ENCODE measurements at regions not wholly inside any gene's neighbourhood (a gene's known extent, or its start where the extent isn't known, plus 50 kb on each side); places are given as distances from the start of the nearest gene placed in this dataset.
"Not testable (repeated sequence)": the region's sequence is repeated elsewhere in the genome, so short reads cannot be mapped to it uniquely, and the experiment has no call there.

DNA sequence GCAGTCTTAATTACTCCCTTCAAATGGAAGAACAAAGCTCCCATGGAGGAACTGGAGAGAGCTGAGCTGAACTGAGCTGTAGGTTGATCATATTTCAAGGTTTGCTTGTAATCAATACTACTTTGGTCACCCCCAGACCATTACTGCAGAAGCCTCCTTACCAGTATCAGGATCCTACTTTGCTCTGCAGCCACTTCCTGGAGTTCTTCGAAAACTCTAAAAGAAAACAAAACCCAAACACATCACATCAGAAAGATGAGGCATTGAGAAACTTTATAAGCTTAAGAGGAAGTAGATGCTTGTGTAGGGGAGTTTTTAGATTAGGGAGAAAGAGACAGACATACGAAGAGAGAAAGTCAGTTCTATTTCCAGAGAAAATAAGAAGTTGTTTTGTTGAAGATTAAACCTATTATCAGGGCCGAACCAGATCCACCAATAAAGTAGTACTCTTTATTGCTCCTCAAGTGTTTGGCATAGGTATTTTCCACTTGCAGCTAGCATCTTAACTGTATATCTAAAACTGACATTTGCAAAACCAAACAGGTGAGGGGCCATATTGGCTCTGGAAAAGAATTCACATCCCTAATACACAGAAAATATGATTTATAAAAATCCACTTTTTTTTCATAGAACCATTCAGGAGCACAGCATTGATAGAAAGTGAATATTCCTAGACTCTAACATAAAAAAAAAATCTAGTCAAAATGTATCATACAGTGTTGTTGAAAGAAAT, 166.9 kb upstream of the KLF7 start:
- DNase-seq = no peak

DNA sequence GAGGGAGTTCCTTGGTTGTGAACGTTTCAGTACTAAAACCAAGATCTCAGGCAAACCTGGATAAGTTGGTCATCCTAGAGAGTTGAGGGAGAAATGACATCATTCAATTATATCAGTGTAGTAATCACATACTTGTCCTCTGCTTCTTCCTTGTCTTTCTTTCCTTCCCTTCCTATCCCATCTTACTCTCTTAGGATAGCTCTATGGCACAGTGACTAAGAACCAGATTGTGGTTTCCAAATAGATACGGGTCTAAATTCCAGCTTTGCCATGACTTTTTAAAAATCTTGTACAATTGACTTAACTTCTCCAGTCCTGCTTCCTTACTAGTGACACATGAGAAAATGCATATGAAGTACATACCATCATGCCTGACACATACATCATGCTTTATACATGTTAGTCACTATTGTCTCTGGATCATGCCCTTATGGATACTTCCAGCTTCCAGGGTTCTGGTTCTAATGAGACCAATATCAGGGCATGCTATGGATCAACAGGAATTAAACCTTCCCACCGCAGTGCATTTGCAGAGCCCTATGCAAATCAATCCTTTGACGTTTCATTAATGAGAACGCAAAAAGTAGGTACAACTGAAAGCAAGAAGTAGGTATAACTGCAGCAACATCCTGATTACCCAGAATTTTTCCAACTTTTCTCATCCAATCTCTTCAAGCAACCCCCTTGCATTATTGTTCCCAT, 168.0 kb upstream of the KLF7 start:
- DNase-seq = no peak

DNA sequence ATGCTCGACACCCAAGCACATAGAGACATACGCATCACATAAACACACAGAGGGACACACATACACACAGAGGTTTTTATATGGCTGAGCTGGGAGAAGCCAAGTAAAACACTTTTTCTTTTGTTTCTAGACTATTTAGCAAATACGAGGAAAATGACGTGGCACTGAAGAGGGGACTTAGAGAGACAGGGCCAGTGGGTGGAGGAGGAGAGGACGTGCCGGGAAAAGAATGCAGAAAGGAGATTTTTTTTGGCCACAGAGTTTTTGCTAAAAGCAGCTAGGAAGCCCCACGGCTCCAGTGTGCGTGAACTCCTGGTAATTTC, 168.5 kb upstream of the KLF7 start:
- DNase-seq = no peak

DNA sequence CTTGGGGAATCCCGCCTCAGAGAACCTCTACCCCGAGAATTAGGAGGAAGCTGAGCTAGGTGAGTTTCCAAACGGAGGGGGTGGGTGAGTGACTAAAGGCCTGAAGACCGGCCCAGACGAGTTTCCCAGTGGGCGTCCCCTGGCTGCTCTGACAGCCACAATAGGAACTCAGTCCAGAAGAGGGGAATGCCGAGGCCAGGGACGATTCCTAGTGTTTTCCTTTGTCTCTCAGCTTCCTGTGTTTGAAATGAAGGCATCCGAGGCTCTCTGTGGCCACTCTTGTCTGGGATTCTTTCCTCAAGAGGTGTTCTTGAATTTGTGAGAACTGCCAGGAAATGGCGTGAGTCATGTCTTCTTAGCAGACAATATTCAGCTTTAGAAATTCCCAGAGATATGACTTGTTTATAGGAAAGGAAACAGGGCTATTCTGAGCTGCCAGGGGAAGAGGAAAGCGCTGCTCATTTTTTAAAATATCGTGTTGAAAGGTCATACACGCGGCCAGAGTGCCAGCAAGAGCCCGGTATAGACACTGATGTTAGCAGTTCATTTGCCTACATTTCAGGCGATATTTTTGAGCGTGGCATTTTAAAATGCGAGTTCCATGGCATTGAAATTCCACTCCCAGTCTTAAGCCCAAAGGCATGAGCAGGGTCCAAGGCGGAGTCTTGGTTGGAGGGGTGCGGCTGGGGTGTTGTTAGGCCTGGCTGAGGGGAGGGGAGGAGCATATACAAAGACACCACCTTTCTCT, 169.1 kb upstream of the KLF7 start:
- DNase-seq = no peak

DNA sequence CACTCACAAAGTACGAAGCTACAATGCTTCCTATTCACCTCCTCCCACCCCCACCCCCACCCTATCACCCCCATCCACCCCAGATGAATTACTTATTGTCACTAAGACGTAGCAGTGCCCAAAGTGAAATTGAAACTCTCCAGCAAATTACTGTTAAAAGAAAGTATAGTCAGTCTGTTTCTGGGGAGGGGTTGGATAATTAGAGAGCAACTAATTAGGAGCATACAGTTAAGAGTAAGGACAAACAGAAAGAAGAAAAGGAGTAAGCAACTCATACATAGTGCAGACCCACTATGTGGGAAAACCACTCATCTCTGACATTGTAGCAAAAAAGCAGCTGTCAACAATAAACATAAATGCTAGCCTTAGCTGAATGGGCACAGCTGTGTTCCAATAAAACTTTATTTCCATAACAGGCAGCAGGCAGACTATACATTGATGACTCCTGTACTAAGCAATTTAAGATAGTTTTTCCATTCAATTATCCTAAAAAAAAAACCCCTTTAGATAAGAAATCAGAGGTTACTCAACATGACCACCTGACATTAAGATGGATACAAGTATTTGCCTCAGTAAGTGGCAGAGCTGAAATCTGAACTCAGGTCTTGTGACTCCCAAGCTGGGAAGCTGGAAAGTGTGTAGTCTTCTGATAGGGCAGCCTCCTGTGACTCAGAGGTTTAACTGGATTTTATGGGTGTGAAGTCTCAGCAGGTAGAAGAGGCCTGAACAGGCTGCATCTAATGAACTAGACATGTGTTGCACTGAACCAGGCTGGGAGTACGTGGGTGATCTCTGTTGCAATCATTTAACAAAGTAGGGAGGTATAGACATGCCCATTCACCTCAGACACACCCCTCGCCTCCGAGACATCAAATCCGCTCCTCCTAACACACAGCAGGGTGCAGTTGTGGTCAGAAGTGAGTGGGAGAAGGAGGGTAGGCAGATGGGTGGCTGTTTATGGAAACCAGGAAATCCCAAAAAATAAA, 171.8 kb upstream of the KLF7 start:
- no peak for DNase-seq

DNA sequence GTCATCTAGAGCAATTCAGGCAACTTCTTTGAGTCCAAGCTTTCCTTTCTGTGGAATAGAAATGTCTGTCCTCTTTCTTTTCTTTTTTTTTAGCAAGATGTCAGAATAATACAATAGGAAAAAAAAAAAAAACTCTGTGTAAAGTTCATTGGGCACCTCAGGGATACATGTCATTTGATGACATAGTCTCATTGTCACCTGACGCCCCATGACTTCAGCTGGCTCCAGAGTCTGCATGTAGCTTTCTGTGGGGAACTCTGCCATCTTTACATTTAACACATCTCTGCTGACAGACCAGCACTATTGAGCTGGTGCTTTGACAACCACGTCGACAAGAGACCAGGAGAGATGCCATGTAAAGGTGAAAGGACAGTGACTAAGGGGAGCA, 172.5 kb upstream of the KLF7 start:
- DNase-seq = no peak

DNA sequence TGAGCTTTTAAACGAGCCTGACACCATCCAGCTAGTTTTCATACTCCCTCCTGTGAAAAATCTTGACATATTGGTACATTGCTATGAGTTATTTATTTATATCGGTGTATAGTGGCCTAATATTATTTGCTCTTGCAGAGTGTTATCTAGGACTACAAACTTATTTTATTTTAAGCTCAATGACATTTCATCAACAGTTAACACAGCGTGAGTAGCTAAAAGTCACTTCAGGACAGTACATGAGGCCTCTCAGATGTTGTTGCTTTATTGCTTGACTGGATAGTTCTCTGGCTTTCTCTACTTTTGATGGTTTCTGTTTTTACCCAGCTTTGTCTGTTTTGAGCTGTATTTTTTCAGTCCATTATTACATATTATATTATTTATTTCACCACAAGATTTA, 172.9 kb upstream of the KLF7 start:
- no peak for DNase-seq

DNA sequence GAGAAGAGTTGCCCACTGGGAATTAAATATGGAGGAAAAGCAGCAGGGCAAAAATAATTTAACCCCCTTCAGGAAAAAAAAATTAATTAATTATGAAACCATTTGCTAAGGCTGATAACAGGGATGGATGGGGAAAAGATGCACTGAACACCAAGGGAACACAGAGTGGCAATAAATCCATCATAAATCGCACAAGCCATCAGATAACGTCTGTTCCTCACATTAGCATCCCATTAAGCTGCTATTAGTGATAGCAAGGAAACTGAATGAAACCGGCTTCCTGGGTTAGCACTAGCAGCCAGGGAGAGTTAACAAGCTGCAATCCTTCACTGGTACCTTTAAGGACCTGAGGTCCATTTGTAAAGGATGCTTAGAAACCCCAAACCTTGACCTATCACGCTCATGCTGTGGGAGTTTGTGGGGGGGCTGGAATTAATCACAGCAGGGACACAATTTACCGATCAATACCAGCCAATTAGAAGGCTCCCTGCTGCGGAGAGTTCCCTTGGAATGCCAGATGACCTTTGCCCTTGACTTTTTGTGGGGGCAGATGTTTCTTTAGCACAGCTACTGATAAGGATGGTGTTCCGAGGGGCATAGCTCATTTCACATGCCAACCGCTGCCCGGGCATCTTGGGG, 175.5 kb upstream of the KLF7 start:
- no peak for DNase-seq

DNA sequence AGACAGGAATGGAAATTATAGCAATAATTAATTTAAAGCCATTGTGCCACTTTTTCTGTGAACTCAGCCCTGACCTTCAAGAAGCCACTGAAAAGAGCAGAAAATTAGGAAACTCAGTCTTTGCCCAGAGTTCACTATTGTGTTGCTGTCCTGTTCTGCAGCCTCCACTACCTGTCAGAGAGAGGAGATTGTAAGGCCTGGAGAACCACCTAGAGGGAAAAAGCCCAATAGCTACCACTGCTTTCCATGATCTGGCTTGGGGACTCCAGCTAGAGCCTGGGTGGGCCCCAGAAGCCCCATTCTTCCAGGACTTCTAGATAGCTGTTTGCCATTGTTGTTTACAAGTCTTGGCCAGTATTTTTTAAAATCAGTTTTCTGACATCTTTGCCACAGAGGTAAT, 176.1 kb upstream of the KLF7 start:
- no peak for DNase-seq

DNA sequence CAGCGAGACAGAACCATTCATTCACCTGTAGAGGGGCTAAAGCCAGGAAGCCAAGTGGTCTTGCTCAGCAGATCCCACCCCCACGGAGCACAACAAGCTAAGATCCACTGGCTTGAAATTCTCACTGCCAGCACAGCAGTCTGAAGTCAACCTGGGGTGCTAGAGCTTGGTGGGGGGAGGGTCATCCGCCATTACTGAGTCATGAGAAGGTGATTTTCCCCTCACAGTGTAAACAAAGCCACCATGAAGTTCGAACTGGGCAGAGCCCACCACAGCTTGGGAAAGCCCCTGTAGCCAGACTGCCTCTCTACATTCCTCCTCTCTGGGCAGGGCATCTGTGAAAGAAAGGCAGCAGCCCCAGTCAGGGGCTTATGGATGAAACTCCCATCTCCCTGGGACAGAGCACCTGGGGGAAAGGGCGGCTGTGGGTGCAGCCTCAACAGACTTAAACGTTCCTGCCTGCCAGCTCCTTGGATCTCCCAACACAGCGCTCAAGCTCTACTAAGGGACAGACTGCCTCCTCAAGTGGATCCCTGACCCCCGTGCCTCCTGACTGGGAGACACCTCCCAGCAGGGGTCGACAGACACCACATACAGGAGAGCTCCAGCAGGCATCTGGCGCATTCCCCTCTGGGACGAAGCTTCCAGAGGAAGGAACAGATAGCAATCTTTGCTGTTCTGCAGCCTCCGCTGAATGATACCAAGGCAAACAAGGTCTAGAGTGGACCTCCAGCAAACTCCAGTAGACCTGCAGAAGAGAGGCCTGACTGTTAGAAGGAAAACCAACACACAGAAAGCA, 179.0 kb upstream of the KLF7 start:
- DNase-seq = not testable (repeated sequence)

DNA sequence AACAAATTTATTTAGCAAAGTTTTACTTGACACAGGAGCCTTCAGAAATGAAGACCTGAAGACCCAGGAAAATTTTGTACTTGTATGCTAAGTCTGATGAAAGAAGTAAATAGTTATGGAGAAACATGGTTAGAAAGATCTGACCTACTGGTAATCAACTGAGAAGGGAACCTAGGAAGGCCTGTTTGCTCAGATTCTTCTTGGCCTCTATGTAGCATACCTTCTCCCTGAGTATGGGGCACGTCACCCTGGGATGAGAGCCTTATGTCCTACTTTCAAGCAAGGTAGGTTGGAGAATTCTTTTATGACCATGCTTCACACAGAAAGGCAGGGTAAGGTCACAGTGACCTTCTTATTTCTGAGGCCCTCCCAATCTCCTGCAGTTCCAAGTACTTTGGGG, 178.6 kb upstream of the CREB1 start:
- DNase-seq = no peak

DNA sequence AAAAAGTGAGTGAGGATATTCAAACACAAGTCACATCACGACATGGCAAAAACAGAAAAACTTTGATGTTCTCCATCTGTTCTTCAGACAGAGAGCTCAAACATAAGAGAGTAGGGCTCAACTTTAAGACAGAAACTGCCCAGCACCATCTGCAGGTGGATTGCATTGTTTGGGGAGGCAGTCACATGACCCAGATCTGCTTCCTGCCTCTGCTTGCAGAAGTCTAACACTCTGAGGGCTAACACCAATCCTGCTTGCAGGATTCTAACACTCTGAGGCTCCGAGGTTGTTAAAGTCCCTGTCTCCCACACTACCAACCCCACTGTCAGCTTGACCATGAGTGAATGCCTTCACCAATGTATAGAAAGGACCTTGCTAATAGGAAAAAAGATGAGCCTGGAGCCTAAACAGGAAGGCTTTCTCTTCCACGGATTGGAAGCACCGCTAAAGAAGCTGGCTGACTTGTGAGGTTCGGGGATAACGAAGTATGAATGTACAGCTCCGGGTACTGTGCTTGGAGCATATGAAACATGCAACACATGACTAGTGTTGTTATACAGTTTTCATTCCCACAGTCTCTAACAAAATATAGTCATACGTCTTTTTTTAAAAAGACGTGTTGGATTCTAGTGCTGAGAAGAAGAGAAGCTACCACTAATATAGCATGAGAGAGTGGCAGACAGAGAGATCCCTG, 176.6 kb upstream of the CREB1 start:
- no peak for DNase-seq

DNA sequence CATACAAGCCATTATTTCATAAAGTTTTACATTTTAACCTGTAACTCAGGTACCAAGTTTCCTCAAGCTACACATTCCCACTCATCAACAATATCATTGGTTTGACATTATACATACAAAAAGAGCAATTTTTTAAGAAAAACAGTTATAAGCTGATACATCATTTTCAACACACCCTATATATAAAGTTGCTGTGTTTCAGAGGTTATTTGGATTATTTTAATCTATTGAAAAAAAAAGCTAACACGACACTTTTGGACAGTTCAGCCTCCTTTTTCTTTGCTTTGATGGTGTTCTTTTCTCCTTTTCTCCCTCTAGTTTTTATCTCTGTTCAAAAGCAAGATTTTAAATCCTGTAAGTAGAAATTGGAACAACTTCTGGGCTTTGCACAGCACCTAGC, 175.9 kb upstream of the CREB1 start:
- DNase-seq = no peak

DNA sequence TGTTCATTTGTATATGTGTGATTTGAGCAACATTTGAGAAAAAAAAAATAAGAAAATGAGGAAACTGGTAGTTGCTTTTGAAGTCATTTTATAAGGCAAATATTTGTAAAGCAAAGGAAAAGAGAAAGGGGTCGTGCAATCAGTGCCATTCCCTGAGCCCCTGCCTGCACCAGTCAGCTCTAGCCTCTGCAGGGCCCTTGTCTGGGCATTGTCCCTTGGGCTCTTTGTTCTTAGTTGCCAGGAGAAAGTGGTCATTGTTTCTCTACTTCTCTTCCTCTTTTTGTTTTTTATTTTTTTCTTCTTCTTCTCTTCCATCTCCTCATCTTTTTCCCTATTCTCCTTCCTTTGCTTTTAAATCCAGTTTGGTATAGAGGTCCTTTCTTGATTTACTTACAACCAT, 175.3 kb upstream of the CREB1 start:
- DNase-seq = no peak

DNA sequence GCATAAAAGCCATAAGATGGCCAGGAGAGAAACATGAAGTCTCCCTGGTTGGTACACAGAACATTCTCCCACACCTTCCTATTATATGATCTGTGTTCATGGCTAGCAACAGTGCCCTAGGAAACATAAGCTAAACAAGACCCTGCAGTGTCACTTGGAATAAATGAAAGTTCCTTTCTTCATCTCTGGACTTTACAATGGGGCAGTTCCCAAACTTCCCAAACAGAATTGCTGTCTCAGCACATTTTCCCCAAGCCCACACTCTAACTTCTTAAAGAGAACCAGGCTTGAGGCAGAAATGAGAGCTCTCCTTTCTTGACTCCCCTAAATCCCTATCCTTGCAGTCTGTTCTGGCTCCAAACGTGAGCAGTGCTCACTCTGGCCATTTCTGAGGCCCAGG, 173.2 kb upstream of the CREB1 start:
- no peak for DNase-seq

DNA sequence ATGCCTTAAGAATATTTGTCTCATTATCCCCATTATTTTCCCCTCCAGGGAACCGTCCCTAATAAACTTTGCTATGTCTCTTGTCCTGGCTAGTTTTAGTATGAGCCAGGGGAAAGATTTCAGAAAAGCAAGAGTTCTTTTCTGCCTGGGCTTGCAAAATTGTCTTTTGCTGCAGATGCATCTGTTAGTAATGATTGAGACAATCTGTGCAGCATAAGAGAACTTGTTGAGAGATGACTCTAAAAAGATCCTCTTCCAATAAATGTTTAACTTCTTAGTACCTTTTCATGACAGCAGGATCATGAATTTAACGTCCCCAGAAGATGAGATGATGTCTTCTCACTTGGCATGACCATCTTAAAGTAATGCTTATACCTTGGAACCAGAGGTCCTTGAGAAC, 172.5 kb upstream of the CREB1 start:
- DNase-seq = no peak

DNA sequence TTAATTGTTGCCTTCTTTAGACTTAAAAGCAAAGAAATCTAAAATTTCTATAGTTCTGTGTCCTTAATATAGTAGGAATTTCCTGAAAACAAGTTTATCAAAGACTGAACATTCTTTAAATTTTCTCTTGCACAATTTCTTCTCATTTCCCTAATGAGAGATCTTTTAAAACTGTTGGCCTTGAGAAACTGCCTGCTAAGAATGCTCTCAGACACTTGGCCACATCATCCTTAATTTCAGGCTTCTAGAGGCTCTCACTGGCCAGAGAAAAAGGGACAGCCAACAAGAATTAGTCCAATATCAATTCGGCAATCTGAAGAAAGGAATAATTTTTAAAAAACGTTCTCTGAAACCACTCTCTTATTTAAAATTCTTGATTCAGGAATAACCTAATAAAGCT, 167.0 kb upstream of the CREB1 start:
- no peak for DNase-seq

DNA sequence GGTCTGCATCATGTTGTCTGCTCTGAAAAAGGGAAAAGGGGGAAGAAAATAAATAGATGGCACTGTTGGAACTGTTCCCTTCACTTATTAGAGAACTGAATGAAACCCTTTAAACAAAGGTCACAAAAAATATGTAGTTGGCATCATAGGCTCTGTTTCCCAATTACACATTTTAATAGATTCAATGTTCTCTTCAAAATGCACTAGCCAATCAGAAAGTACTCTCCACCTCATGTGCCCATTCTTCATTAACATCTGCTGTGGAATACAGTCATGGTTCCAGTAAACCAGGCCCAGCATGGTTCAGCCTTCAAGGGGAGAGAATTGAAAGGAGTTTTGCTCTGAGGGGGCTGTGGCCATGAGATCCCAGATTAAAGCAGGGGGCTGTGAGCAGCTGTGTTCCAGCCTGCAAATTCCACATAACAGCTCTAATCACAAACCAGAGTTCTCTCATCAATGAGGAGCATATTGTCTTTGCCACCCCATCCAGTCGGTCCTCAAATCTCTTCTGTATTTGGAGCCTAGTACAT, 165.9 kb upstream of the CREB1 start:
- DNase-seq = no peak

DNA sequence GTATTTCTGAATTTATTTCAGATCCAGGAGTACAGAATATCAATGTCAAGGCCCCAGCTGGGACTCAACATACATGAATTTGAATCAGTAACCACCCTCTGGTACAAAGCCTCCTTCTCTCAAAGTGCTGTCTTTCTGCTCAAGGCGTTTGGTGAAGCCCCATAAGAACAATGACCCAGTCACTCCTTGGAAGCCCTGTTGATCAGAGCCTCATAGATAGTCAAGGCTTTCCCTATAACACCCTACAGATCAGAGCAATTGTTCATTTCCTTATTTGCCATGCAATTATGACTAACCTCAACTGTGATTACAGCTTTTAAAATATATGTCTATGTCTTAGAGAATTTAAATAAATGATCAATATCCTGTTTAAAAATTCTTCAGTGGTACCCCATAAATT, 159.1 kb upstream of the CREB1 start:
- DNase-seq = no peak

DNA sequence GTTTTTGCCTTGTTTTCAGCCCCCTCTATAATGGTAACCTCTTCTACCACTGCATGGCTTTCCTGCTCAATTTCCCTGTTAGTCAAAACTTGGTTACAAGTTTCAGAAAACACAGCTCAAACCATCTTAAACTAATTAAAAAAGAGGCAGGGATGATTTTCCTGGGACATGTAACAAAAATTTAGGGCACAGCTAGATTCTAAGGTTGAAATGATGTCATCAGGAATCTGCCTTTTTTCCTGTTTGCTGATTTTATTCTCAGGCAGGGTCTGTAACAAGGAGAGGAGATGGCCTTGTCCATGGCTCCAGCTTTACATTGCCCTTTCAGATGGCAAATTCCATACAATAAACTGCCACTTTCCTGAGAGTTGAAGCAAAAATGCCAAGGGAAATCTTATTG, 157.9 kb upstream of the CREB1 start:
- DNase-seq = no peak

DNA sequence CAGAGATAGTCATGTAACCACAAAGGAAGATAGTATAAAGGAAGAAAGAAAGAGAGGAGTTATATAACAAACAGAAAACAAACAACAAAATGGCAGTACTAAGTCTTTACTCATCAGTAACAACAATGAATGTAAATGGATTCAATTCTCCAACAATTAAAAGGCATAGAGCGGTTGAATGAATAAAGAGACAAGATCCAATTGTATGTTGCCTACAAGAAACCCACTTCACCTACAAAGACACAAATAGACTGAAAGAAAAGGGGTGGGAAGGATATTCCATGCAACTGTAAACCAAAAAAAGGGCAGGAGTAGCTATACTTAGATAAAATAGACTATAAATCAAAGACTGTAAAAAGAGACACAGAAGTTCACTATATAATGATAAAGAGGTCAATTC, 157.3 kb upstream of the CREB1 start:
- no peak for DNase-seq

Data from NCI-H1930 (cell line).